HFFc6 (cell line): ENCODE measurements at regions not wholly inside any gene's neighbourhood (a gene's known extent, or its start where the extent isn't known, plus 50 kb on each side); places are given as distances from the start of the nearest gene placed in this dataset.

Experiments
- DNase-seq: peaks from one replicate; pipeline ENCODE4 v3.0.0-alpha.2; 2018
- H3K27ac Mint-ChIP-seq: 2 replicates; pipeline ENCODE4 v1.8.0; 2020; ENCODE audit warnings: mild to moderate bottlenecking, mixed read lengths
- H3K27me3 Mint-ChIP-seq: 2 replicates; pipeline ENCODE4 v1.8.0; 2021; ENCODE audit warnings: mild to moderate bottlenecking, moderate library complexity, mixed read lengths; ENCODE audit not compliant: insufficient read depth
- H3K36me3 Mint-ChIP-seq: 2 replicates; pipeline ENCODE4 v1.8.0; 2021; ENCODE audit warnings: low read depth, mixed read lengths
- H3K4me1 Mint-ChIP-seq: 2 replicates; pipeline ENCODE4 v1.8.0; 2020; ENCODE audit warnings: low read depth, mixed read lengths
- H3K4me3 Mint-ChIP-seq: 2 replicates; pipeline ENCODE4 v1.8.0; 2020; ENCODE audit warnings: mild to moderate bottlenecking, moderate library complexity, mixed read lengths
- H3K9me3 Mint-ChIP-seq: 2 replicates; pipeline ENCODE4 v1.8.0; 2020; ENCODE audit warnings: mild to moderate bottlenecking, mixed read lengths
- CTCF ChIP-seq: fragments of 200-600 bp; sonication (generic); IDR thresholded peaks from 2 replicates; pipeline ENCODE4 v1.5.0; 2021; ENCODE audit warnings: antibody characterized with exemption, mild to moderate bottlenecking

DNA sequence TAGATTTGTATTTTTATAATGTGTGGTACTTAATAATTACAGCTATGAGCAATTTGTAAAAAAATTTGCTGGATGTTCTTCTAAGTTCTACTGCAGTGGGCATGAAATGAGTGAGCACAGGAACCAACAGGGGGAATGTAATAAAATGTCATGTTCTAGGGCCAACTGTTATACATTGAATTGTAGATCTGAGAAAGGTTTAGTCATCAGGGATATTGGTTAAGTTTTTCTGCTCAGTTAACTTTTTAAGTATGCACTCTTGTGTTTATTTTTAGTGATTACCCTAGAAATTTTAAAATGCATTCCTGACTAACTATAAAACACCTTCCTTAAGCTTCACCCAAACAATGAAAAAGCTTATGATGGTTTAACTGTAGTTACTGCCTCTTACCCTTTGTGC is 101.8 kb downstream of the CAND1 start:
- no peak for TF ChIP-seq CTCF
- Mint-ChIP-seq H3K27me3 (no peaks in the 10 kb centered on the region; the same call in 1 of the 2 replicates), H3K36me3 (no peaks in the 10 kb centered on the region), H3K4me1 (peaks cover 41% of the 10 kb centered on the region), H3K9me3 (no peaks in the 10 kb centered on the region), H3K27ac (no peak overlapping the region), H3K4me3 (no peak overlapping the region)
- DNase-seq, result no peak

GRCh38 chr12:67377021-67377420 is 107.9 kb downstream of the CAND1 start:
- Mint-ChIP-seq H3K9me3 (no peaks in the 10 kb centered on the region), H3K27me3 (peaks cover 1% of the 10 kb centered on the region; the same call in 1 of the 2 replicates), H3K27ac (no peak overlapping the region), H3K36me3 (peaks cover 5% of the 10 kb centered on the region), H3K4me3 (no peak overlapping the region), H3K4me1 (peaks cover 12% of the 10 kb centered on the region)
- TF ChIP-seq CTCF, result no peak
- no peak for DNase-seq

GRCh38 chr12:67377541-67377940 is 108.4 kb downstream of the CAND1 start:
- DNase-seq, result no peak
- Mint-ChIP-seq H3K4me1 (peaks cover 13% of the 10 kb centered on the region), H3K27ac (no peak overlapping the region), H3K4me3 (no peak overlapping the region), H3K36me3 (peaks cover 5% of the 10 kb centered on the region), H3K9me3 (no peaks in the 10 kb centered on the region), H3K27me3 (peaks cover 1% of the 10 kb centered on the region; the same call in 1 of the 2 replicates)
- no peak for TF ChIP-seq CTCF

DNA sequence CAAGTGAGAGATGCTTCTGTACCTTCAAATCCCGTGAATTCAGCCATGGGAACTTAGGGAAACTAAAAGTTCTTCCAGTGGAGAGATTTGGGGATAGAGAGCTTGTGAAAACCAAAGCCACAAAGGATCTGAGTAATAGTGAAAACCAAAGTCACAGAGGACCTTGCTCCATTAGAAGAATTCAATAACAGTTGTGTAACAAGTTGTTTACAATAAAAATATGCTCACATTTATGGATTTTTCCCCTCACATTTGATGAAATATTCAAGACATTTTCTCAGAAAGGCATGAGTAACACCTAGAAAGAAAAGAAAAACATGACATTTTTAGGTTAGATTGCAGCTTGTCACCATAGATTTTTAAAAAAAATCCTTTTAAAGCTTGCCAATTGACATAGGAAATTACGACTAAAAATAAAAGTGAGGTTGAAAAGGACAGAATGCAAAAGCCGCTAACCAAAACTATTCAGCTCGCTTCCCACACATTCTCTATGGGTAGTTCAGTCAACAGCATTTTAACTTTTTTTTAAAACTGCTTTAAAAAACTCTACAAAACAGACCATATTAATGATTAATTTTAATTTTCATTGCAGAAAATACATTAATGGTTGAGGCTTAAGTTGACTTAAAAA is 113.2 kb downstream of the CAND1 start:
- H3K9me3 Mint-ChIP-seq, result no peaks in the 10 kb centered on the region
- H3K27me3 Mint-ChIP-seq, result peaks cover 1% of the 10 kb centered on the region; the same call in 1 of the 2 replicates
- no peak overlapping the region for H3K4me3 Mint-ChIP-seq
- H3K27ac Mint-ChIP-seq, result no peak overlapping the region
- TF ChIP-seq CTCF, result no peak
- no peak for DNase-seq
- peaks cover 5% of the 10 kb centered on the region for H3K36me3 Mint-ChIP-seq
- H3K4me1 Mint-ChIP-seq, result peaks cover 8% of the 10 kb centered on the region

DNA sequence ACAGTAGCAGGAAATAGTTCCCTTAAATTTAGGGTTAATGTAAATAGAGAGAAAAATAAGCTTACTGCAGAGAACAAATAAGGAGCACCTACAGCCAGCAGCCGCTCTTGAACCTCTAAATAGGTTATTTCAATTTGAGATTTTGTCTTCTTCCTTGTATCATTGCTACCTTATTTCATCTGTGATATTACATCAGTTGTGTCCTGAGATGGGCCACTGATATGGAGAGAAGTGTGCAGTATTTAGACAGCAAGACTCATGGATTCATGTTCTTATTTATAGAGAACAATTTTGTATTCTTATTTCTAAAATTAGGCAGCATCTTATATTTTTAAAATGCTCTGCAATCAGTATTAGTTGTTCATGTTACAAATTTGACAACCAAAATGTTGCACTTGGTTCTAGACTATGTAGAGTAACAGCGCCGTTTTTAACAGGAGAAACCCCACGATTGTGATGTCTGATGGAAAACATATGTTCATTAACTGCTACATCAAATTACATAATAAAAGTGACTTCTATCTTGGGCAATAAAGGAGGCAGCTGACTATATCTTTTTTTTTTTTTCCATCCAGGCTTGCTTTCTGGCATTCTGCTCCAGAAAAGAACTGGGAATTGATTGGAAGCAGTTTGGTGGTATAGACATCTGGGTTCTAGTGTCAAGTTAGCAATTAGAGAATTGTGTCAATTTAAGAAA is 117.9 kb downstream of the CAND1 start:
- Mint-ChIP-seq H3K27me3 (peaks cover 2% of the 10 kb centered on the region; the same call in 1 of the 2 replicates), H3K4me3 (no peak overlapping the region), H3K4me1 (peaks cover 6% of the 10 kb centered on the region), H3K27ac (no peak overlapping the region), H3K9me3 (no peaks in the 10 kb centered on the region), H3K36me3 (no peaks in the 10 kb centered on the region)
- TF ChIP-seq CTCF, result no peak
- DNase-seq, result no peak
